Epithelial cell of proximal tubule (primary cell): ENCODE measurements at regions not wholly inside any gene's neighbourhood (a gene's known extent, or its start where the extent isn't known, plus 50 kb on each side); places are given as distances from the start of the nearest gene placed in this dataset.

Experiments used
- DNase-seq: peaks from one replicate; pipeline ENCODE4 v3.0.0-alpha.2; 2011; ENCODE audit warnings: low read depth
- H3K4me3 ChIP-seq: 2 replicates; pipeline ENCODE4 v1.5.1; 2011; ENCODE audit warnings: low read depth, mild to moderate bottlenecking, low read length
- TF ChIP-seq, protein P1 (sequence below): conservative IDR thresholded peaks from 2 replicates; pipeline ENCODE4 v1.5.1; 2012; ENCODE audit warnings: low read depth, mild to moderate bottlenecking, low read length

GRCh38 chr17:15888436-15888835, 56.5 kb upstream of the ADORA2B start:
- DNase-seq: no peak
- TF ChIP-seq, protein P1, sequence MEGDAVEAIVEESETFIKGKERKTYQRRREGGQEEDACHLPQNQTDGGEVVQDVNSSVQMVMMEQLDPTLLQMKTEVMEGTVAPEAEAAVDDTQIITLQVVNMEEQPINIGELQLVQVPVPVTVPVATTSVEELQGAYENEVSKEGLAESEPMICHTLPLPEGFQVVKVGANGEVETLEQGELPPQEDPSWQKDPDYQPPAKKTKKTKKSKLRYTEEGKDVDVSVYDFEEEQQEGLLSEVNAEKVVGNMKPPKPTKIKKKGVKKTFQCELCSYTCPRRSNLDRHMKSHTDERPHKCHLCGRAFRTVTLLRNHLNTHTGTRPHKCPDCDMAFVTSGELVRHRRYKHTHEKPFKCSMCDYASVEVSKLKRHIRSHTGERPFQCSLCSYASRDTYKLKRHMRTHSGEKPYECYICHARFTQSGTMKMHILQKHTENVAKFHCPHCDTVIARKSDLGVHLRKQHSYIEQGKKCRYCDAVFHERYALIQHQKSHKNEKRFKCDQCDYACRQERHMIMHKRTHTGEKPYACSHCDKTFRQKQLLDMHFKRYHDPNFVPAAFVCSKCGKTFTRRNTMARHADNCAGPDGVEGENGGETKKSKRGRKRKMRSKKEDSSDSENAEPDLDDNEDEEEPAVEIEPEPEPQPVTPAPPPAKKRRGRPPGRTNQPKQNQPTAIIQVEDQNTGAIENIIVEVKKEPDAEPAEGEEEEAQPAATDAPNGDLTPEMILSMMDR: no peak
- no peak overlapping the region for H3K4me3 ChIP-seq

- no peak for DNase-seq
- no peak overlapping the region for H3K4me3 ChIP-seq
- TF ChIP-seq, protein P1: no peak
Observed at GRCh38 chr17:15890279-15890892, 54.5 kb upstream of the ADORA2B start.

GRCh38 chr17:15891318-15891717, 53.6 kb upstream of the ADORA2B start:
- no peak for DNase-seq
- H3K4me3 ChIP-seq: no peak overlapping the region
- TF ChIP-seq, protein P1: no peak

DNA sequence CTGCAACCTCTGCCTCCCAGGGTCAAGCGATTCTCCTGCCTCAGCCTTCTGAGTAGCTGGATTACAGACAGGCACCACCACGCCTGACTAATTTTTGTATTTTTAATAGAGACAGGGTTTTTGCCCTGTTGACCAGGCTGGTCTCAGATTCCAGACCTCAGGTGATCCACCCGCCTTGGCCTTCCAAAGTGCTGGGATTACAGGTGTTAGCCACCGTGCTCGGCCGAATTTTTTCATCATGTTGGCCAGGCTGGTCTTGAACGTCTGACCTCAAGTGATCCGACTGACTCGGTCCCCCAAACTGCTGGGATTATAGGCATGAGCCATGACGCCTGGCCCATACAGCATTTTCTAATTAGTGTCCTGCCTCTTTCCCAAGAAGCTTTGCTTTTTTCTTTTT, 52.7 kb upstream of the ADORA2B start:
- TF ChIP-seq, protein P1: no peak
- no peak for DNase-seq
- H3K4me3 ChIP-seq: no peak overlapping the region

- DNase-seq: no peak
- TF ChIP-seq, protein P1: no peak
- no peak overlapping the region for H3K4me3 ChIP-seq
Observed at GRCh38 chr17:15892731-15893657, 51.9 kb upstream of the ADORA2B start.

GRCh38 chr17:15893658-15894024, 51.3 kb upstream of the ADORA2B start:
- no peak for DNase-seq
- TF ChIP-seq, protein P1: no peak

More at GRCh38 chr17:15893658-15894024, 51.3 kb upstream of the ADORA2B start:
- H3K4me3 ChIP-seq: no peak overlapping the region
